D721Med (cell line): ENCODE measurements at regions not wholly inside any gene's neighbourhood (a gene's known extent, or its start where the extent isn't known, plus 50 kb on each side); places are given as distances from the start of the nearest gene placed in this dataset.

Experiments
- DNase-seq: peaks from one replicate; pipeline ENCODE4 v3.0.0; 2011; ENCODE audit warnings: low spot score; ENCODE audit not compliant: insufficient read length
- FAIRE-seq: peaks from 2 replicates; lab custom pipeline; 2011; peaks lifted over from hg19 to GRCh38; lab: Jason Lieb, UNC
- TF ChIP-seq, protein P1 (sequence below): IDR thresholded peaks from 2 replicates; pipeline ENCODE4 v1.5.1; 2012; ENCODE audit warnings: mild to moderate bottlenecking, control low read depth; ENCODE audit not compliant: insufficient read depth; ENCODE audit errors: missing control alignments

DNA sequence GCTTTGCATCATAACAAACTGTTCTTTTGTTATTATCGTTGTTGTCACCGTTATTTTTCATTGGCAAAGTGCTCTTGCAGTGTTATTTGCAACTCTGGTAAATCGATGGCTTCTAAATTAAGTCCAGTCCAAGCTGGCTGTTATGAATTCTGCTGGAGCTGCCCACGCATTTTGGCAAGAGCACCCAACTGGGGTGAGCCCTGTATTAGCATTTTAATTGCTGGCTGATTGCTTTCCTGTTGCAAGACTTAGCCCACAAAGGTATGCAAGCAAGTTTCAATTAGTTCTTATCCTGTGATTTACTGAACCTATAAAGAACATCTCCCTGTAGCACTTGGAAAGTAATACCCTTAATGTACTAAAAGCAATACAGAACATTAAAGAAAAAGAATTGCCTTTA, 226.8 kb downstream of the ACTR3B start:
- FAIRE-seq: no peak
- TF ChIP-seq, protein P1, sequence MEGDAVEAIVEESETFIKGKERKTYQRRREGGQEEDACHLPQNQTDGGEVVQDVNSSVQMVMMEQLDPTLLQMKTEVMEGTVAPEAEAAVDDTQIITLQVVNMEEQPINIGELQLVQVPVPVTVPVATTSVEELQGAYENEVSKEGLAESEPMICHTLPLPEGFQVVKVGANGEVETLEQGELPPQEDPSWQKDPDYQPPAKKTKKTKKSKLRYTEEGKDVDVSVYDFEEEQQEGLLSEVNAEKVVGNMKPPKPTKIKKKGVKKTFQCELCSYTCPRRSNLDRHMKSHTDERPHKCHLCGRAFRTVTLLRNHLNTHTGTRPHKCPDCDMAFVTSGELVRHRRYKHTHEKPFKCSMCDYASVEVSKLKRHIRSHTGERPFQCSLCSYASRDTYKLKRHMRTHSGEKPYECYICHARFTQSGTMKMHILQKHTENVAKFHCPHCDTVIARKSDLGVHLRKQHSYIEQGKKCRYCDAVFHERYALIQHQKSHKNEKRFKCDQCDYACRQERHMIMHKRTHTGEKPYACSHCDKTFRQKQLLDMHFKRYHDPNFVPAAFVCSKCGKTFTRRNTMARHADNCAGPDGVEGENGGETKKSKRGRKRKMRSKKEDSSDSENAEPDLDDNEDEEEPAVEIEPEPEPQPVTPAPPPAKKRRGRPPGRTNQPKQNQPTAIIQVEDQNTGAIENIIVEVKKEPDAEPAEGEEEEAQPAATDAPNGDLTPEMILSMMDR: no peak
- DNase-seq: no peak

DNA sequence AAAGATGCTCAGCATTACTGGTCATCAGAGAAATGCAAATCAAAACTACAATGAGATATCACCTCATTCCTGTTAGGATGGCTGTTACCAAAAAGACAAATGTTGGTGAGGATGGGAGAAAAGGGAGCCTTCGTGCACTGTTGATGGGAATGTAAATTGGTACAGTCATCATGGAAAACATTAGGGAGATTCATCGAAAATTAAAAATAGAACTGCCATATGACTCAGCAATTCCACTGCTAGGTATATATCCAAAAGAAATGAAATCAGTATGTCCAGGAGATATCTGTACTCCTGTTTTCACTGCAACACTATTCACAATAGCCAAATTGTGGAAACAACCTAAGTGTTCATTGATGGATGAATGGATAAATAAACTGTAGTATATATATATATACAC, 228.1 kb downstream of the ACTR3B start:
- TF ChIP-seq, protein P1: no peak
- FAIRE-seq: no peak
- no peak for DNase-seq

GRCh38 chr7:152989889-152990380, 230.4 kb downstream of the ACTR3B start:
- TF ChIP-seq, protein P1: no peak
- FAIRE-seq (no peak), DNase-seq (no peak)

GRCh38 chr7:152998420-152998819, 238.9 kb downstream of the ACTR3B start:
- FAIRE-seq (no peak), DNase-seq (no peak)
- TF ChIP-seq, protein P1: no peak

DNA sequence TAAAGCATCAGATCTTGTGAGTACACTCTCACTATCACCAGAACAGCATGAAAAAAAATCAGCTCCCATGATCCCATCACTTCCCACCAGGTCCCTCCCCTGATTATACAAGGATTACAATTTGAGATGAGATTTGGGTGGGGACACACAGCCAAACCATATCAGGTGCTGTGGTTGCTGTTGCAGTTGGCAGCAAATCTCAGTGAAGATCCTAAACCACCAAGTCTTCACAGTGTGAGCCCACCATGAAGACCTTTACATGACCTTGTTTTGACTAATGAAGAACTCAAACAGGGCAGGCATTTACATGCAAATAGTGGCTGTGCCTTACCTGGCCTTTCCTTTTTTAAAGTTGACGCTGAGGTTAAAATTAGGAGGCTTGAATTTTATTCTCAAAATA, 242.6 kb downstream of the ACTR3B start:
- FAIRE-seq (no peak), DNase-seq (no peak)
- TF ChIP-seq, protein P1: no peak

DNA sequence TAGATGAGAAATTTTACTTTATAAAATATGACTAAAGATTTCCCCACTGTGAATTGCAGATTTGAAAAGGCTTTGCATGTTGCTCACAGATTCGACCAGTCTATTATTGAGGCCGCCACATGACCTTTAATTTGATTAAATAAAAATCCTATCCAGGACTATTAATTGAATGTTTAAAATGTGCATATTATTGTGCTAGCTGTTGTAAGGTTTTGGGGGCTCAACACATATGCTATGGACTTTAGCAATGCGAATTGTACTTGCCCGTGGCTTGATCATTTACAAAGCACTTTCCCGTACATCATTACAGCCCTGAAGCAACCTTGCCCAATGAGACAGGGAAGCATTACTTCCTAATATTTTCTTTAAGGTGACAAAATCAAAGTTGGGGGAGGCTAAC, 243.0 kb downstream of the ACTR3B start:
- TF ChIP-seq, protein P1: no peak
- DNase-seq (no peak), FAIRE-seq (no peak)

DNA sequence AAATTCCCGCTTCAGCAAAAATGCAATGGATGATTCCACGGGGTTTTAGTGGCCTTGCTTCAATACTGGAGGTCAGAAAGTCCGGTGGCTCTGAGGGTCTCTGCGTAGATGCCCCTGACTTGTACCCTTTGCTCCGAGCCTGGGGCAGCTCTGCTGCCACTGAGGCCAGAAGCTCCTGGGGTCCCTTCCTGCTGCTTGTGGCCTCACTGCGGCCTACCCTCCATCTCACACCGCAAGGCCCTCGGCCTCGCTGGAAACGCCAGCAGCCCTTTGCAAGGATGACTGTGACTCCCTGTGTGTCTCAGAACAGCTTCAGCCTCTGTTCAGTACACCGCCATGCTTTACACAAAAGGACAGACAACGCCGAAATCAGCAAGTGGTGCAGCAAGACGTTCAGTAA, 244.8 kb downstream of the ACTR3B start:
- FAIRE-seq (no peak), DNase-seq (no peak)
- TF ChIP-seq, protein P1: no peak
